ENCODE measurements at regions not wholly inside any gene's neighbourhood (a gene's known extent, or its start where the extent isn't known, plus 50 kb on each side); places are given as distances from the start of the nearest gene placed in this dataset.
A peak's percentile ranks its signal among the peaks of the same experiment; 100 is the strongest.
"Not testable (repeated sequence)": the region's sequence is repeated elsewhere in the genome, so short reads cannot be mapped to it uniquely, and the experiment has no call there.

GRCh38 chr9:62909447-62909846, 1719.6 kb downstream of the SPATA31A7 start:
- not testable (repeated sequence) for DNase-seq; H3K27ac Mint-ChIP-seq; H3K36me3 Mint-ChIP-seq; H3K4me3 Mint-ChIP-seq; H3K4me1 Mint-ChIP-seq; H3K9me3 Mint-ChIP-seq; H3K27me3 Mint-ChIP-seq (ENCODE audit: low read depth in 3 of 3)

GRCh38 chr9:62912278-62912677, 1722.4 kb downstream of the SPATA31A7 start:
- H3K27me3 Mint-ChIP-seq (ENCODE audit: low read depth in 3 of 3); H3K36me3 Mint-ChIP-seq; H3K27ac Mint-ChIP-seq; H3K4me3 Mint-ChIP-seq; DNase-seq; H3K4me1 Mint-ChIP-seq; H3K9me3 Mint-ChIP-seq: not testable (repeated sequence)

- not testable (repeated sequence) for H3K4me1 Mint-ChIP-seq; H3K27me3 Mint-ChIP-seq (ENCODE audit: low read depth in 3 of 3); H3K4me3 Mint-ChIP-seq; H3K36me3 Mint-ChIP-seq; H3K27ac Mint-ChIP-seq; DNase-seq; H3K9me3 Mint-ChIP-seq
These were observed 1725.3 kb downstream of the SPATA31A7 start for GRCh38 chr9:62915168-62915567.

GRCh38 chr9:62915661-62916060, 1725.8 kb downstream of the SPATA31A7 start:
- H3K4me1 Mint-ChIP-seq; H3K27me3 Mint-ChIP-seq (ENCODE audit: low read depth in 3 of 3); H3K36me3 Mint-ChIP-seq; H3K9me3 Mint-ChIP-seq; H3K27ac Mint-ChIP-seq; H3K4me3 Mint-ChIP-seq: not testable (repeated sequence)
- peak in 1 of 3 donors; percentile 32 for DNase-seq

GRCh38 chr9:62918648-62919385, 1729.0 kb downstream of the SPATA31A7 start:
- H3K27ac Mint-ChIP-seq; H3K36me3 Mint-ChIP-seq; H3K27me3 Mint-ChIP-seq (ENCODE audit: low read depth in 3 of 3); H3K4me3 Mint-ChIP-seq; DNase-seq; H3K9me3 Mint-ChIP-seq; H3K4me1 Mint-ChIP-seq: not testable (repeated sequence)

GRCh38 chr9:62931484-62931883, 1741.6 kb downstream of the SPATA31A7 start:
- not testable (repeated sequence) for H3K36me3 Mint-ChIP-seq; H3K4me1 Mint-ChIP-seq; H3K27me3 Mint-ChIP-seq (ENCODE audit: low read depth in 3 of 3); DNase-seq; H3K4me3 Mint-ChIP-seq; H3K9me3 Mint-ChIP-seq; H3K27ac Mint-ChIP-seq

DNA sequence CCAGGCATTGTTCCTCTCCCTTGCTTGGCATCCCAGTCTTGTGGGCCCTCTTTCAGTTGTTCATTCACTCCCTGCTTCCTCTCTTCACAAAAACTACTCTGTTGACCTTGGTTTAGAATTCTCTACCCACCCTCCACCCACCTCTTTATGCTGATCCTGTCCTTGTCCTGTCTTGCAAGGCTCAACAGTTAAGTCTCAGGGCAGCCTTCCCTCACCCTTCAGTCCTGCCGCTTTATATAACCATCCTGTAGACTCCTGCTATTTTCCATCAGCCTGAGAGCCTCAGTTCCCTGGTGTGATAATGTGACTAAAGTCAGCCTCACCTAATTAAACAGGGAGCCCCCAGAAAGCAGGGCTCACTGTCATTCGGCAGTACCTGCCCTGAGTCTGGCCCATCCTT, 1763.0 kb downstream of the SPATA31A7 start:
- H3K4me1 Mint-ChIP-seq; H3K9me3 Mint-ChIP-seq; DNase-seq; H3K4me3 Mint-ChIP-seq; H3K36me3 Mint-ChIP-seq; H3K27ac Mint-ChIP-seq; H3K27me3 Mint-ChIP-seq (ENCODE audit: low read depth in 3 of 3): not testable (repeated sequence)
